Pulmonary artery endothelial cell (primary cell): ENCODE measurements at regions not wholly inside any gene's neighbourhood (a gene's known extent, or its start where the extent isn't known, plus 50 kb on each side); places are given as distances from the start of the nearest gene placed in this dataset.

ENCODE experiments used
- DNase-seq: peaks from one replicate; pipeline ENCODE4 v3.0.0-alpha.2; 2011; ENCODE audit warnings: low read depth, low spot score

DNA sequence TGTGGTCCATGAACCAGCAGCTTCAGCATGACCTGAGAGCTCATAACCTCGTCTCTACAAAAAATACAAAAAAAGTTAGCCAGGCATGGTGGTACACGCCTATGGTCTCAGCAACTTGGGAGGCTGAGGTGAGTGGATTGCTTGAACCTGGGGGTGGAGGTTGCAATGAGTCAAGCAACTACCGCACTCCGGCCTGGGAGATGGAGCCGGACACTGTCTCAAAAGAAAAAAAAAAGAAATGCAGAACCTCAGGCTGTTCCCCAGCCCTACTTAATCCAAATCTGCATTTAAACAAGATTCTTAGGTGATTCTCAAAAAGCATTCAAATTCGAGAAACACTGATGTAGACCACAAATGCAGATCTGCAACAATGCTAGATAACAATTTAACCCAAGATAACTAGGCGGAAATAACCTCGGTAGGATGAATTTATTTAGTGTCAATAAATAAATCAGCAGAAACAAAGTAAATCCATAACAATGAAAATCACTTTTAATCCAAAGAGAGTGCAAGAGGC is 203.5 kb downstream of the SP3 start:
- DNase-seq: no peak

GRCh38 chr2:173762221-173762620 is 203.0 kb downstream of the SP3 start:
- no peak for DNase-seq

GRCh38 chr2:173762864-173763263 is 202.3 kb downstream of the SP3 start:
- no peak for DNase-seq

DNA sequence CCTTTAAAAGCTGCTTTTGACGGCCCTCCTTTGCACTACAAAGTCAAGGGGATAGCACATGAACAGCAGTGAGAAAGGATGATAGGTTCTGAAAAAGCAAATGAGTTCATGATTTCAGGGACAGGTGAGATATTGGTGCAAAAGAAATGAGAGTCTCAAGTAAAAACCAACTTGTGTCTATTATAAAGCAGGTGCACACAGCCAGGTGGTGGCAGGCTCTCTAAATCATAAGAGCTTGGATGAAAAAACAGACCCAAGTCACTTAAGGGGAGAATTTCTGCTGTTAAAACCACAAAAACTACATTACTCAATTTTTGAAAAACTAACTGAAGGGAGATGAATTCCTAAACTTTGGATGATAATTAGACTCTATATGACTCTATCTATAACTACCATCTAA is 201.5 kb downstream of the SP3 start:
- DNase-seq: no peak

DNA sequence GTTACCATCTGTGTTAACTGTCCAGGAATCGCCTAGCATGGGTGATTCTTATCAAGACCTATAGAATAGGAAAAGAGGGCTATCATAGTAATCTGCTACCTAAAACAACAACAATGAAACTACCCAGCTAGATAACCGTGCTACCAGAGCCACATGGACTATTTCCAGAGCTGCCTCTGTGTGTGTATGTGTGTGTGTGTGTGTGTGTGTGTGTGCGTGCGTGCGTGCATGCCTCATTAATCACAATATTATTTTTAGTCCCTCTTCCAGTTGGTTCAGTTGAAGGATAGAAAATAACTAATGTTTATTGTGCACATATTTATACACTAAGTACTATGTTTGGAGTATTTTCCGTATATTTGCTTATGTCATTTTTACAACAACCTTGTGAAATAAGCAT is 201.1 kb downstream of the SP3 start:
- no peak for DNase-seq

- DNase-seq: no peak
These were observed 198.5 kb downstream of the SP3 start for GRCh38 chr2:173766537-173767289.

- DNase-seq: no peak
These were observed 194.1 kb downstream of the SP3 start for GRCh38 chr2:173770947-173771678.

DNA sequence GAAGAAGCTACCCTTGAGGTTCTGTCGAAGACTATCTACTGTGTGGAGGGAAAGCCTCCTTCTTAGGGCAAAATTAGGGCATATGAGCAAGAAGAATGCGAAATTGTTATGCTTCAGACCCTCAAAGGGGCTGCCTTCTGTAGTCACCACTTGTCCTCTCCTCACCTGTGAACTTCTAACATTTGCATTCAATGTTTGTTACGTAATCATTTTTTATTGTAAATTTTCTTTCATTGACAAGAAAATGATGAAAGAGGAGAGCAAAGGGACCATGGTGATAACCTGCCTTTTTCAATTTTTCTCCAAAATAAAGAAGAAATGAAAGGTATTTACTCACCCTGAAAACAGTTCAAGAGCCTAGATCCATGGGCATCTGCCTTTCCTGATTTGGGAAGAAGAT is 193.0 kb downstream of the SP3 start:
- no peak for DNase-seq

GRCh38 chr2:173773076-173773475 is 192.1 kb downstream of the SP3 start:
- no peak for DNase-seq

DNA sequence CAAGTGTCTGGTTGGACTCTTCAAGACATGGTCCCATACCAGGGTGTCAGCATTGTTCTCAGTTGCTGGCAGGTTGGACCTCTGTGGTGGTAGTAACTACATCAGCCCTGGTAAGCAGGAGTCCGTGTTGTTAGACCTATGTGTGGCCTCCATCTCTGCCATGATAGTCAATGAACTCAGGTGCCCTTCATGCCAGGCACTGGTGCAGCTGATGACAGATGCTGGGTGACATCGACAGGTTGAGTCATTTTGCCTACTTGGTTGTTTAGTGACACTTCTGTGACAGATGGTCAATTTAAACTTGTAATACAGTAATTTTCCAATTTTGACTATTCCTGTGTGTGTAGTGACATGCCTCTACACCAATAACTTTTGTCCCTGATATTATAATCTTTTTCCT is 189.7 kb downstream of the SP3 start:
- DNase-seq: no peak

- DNase-seq: no peak
These were observed 182.5 kb downstream of the SP3 start for GRCh38 chr2:173782681-173783080.

DNA sequence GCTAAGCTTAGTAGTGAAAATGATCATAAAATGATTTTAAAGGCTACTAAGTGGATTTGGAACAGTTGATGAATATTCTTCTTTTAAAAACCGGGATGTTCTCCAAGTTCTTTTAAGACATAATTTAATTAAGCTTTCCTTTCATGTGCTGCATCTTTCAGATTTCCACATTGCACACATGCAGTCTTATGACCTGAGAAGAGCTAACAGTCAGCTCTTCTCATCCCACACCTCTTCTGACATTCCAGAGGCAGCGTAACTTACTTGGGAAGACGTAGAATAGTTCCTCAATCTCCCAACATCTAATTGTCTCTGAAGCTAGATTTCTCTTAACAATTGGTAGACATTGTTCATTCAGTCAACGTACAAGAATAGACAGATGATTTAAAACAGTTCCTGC is 181.8 kb downstream of the SP3 start:
- no peak for DNase-seq

GRCh38 chr2:173785813-173786212 is 179.4 kb downstream of the SP3 start:
- no peak for DNase-seq

GRCh38 chr2:173791502-173791901 is 173.7 kb downstream of the SP3 start:
- DNase-seq: no peak

DNA sequence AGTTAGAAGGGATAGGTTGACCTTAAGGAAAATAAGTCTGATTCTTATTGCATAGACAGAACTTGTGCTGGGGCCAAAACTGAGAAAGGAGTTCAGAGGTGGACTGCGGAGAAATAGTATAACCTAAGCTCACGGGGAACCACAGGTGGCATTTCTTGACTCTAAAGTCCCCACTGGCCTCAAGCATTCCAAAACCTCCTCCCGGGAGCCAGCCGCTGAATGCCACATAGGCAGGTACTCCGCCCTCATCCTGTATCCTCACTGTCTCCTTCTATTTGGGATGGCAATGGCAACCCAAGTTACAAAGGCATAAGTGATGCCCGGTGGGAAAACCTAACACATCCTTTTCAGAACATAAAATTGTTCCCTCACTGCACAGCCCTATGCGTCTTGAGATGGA is 173.0 kb downstream of the SP3 start:
- no peak for DNase-seq

GRCh38 chr2:173792741-173793140 is 172.4 kb downstream of the SP3 start:
- no peak for DNase-seq

DNA sequence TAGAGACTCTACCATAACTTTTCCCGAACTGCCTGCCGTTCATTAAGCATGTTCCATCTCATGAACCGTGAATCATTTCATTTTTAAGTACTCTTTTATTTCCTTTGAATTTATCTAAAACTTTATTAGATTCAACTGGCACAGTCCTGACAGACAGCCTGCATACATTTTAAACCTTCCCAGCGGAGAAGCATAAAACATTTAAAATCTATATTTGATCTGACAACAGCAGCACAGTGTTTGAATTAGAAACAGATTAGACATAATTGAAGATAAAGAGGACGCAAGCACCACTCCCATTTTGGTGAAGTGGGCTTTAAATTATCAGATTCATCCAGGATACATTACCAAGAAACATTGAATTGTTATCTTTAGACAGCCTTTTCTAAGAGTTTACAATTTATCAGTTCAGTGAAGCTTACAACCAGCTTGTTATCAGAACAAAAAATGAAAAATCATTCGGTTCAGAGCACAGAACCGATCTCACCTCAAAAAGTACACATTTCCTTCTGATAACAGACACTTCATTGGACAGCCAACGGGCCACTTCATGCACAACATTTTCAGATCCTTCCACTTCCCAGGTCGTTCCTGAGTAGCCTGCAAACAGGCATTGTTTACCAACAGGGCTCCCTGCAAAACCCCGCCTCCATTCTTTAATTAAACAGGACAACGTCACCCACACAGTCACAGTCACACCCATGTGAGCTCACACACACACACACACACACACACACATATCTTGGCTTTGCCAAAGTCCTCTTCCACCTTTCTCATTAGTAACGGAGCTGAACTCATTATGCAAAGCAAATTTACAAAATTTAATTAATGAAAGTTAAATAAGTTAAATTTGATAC is 171.2 kb downstream of the SP3 start:
- no peak for DNase-seq

GRCh38 chr2:173797586-173798263 is 167.4 kb downstream of the SP3 start:
- no peak for DNase-seq

DNA sequence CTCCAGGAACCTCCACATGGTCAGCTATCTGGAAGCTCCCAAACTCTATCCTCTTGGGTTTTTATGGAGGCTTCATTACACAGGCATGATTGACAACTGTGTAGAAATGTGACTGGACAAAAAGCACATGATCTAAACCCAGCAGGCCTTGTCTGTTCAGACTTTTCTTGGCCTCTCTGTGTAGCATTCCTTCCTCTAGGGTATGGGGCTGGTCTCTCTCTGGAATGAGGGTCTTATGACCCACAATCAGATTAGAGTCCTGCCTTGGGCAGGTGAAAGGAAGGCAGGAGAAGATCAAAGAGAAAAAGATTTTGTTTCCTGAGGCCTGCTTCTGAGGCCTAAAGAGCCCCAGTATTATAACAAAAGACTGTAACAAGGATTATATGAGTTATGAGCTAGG is 162.7 kb downstream of the SP3 start:
- no peak for DNase-seq

GRCh38 chr2:173803449-173803848 is 161.7 kb downstream of the SP3 start:
- no peak for DNase-seq

GRCh38 chr2:173806761-173807160 is 158.4 kb downstream of the SP3 start:
- no peak for DNase-seq
